ENCODE measurements at regions not wholly inside any gene's neighbourhood (a gene's known extent, or its start where the extent isn't known, plus 50 kb on each side); places are given as distances from the start of the nearest gene placed in this dataset.

GRCh38 chr6:165834613-165835259 lies 171.7 kb upstream of the PDE10A start:
- no peaks in the 10 kb centered on the region for H3K27me3 ChIP-seq
- no peaks in the 10 kb centered on the region for H3K36me3 ChIP-seq
- no peak overlapping the region for H3K27ac ChIP-seq
- no peaks in the 10 kb centered on the region for H3K9me3 ChIP-seq
- TF ChIP-seq POLR2A (IDR thresholded peaks at IDR 0.05): no peak
- no peak for TF ChIP-seq CTCF (IDR thresholded peaks at IDR 0.05)
- H3K4me1 ChIP-seq: no peaks in the 10 kb centered on the region
- no peak overlapping the region for H3K4me3 ChIP-seq
- DNase-seq: peak in 2 of 3 donors; percentile 71 to 74

- TF ChIP-seq CTCF (IDR thresholded peaks at IDR 0.05): no peak
- DNase-seq: no peak
- H3K9me3 ChIP-seq: no peaks in the 10 kb centered on the region
Measured at GRCh38 chr6:165833355-165833754, 170.3 kb upstream of the PDE10A start.

GRCh38 chr6:165831812-165832510 lies 168.9 kb upstream of the PDE10A start:
- no peak overlapping the region for H3K27ac ChIP-seq
- no peak overlapping the region for H3K4me3 ChIP-seq
- no peaks in the 10 kb centered on the region for H3K36me3 ChIP-seq
- no peaks in the 10 kb centered on the region for H3K9me3 ChIP-seq
- no peaks in the 10 kb centered on the region for H3K27me3 ChIP-seq
- TF ChIP-seq CTCF (IDR thresholded peaks at IDR 0.05) (no peak), POLR2A (IDR thresholded peaks at IDR 0.05) (no peak)
- no peaks in the 10 kb centered on the region for H3K4me1 ChIP-seq
- DNase-seq: no peak

More at GRCh38 chr6:165833355-165833754, 170.3 kb upstream of the PDE10A start:
- H3K27me3 ChIP-seq: no peaks in the 10 kb centered on the region
- no peak overlapping the region for H3K4me3 ChIP-seq
- no peaks in the 10 kb centered on the region for H3K36me3 ChIP-seq
- no peak overlapping the region for H3K27ac ChIP-seq
- no peaks in the 10 kb centered on the region for H3K4me1 ChIP-seq

- DNase-seq: no peak
- Histone ChIP-seq H3K27ac (no peak overlapping the region), H3K9me3 (no peaks in the 10 kb centered on the region), H3K27me3 (no peaks in the 10 kb centered on the region), H3K36me3 (no peaks in the 10 kb centered on the region), H3K4me3 (no peak overlapping the region), H3K4me1 (no peaks in the 10 kb centered on the region)
- TF ChIP-seq POLR2A (IDR thresholded peaks at IDR 0.05): no peak
- TF ChIP-seq CTCF (IDR thresholded peaks at IDR 0.05): no peak
Measured at GRCh38 chr6:165830761-165831160, 167.7 kb upstream of the PDE10A start.

- Histone ChIP-seq H3K9me3 (no peaks in the 10 kb centered on the region), H3K27ac (no peak overlapping the region), H3K4me3 (no peak overlapping the region), H3K36me3 (no peaks in the 10 kb centered on the region), H3K27me3 (no peaks in the 10 kb centered on the region), H3K4me1 (no peaks in the 10 kb centered on the region)
- TF ChIP-seq CTCF (IDR thresholded peaks at IDR 0.05): no peak
- TF ChIP-seq POLR2A (IDR thresholded peaks at IDR 0.05): no peak
- DNase-seq: no peak
Measured at GRCh38 chr6:165829376-165829775, 166.3 kb upstream of the PDE10A start.
